K562 (cell line): ENCODE measurements at regions not wholly inside any gene's neighbourhood (a gene's known extent, or its start where the extent isn't known, plus 50 kb on each side); places are given as distances from the start of the nearest gene placed in this dataset.

Experiments
- ATAC-seq: fragments of 200-7000 bp; cut with Tn5 transposase; 3 replicates; pipeline ENCODE4 v1.9.1; 2020; ENCODE audit warnings: moderate library complexity
- BruUV-seq: library from RNA; stranded (reverse); fragments of 400-500 nt; replicated peaks from 2 replicates; lab custom pipeline; 2021; lab: Mats Ljungman, UMichigan
- CTCF ChIA-PET: fragments of 300-600 bp; formaldehyde crosslinking; extraction: SDS; loops from one replicate; lab custom pipeline; 2021; ENCODE audit warnings: low intra/inter-chr PET ratio; lab: Yijun Ruan, JAX
- POLR2A ChIA-PET: fragments of 300-600, 350-650 bp; sonication (Branson Sonifier 250); formaldehyde crosslinking; extraction: SDS; loops from one replicate; lab custom pipeline; 2021; ENCODE audit warnings: antibody characterized with exemption, inconsistent platforms; lab: Yijun Ruan, JAX
- DNase-seq, 4 experiments: peaks; one replicate each; pipeline versions ENCODE4 v3.0.0 to v3.0.0-alpha.2; 2011 to 2018; ENCODE audit warnings: low spot score in 3 of 4, mixed read lengths in 3 of 4; ENCODE audit errors: extremely low read depth in 1 of 4
- FAIRE-seq: peaks from 2 replicates; lab custom pipeline; 2011; peaks lifted over from hg19 to GRCh38; lab: Jason Lieb, UNC
- H2AFZ ChIP-seq: 2 replicates; pipeline ENCODE4 v1.6.0; 2011; ENCODE audit warnings: low read depth, low read length, control low read depth, inconsistent platforms
- H3K27ac ChIP-seq: fragments of 200-600 bp; 3 replicates; pipeline ENCODE4 v1.8.0; 2011; ENCODE audit warnings: low read depth, mild to moderate bottlenecking, control low read depth, inconsistent platforms, low read length, moderate library complexity, mixed read lengths; ENCODE audit errors: extremely low read depth
- H3K27me3 ChIP-seq, 2 experiments: fragments of 300-600 bp in 1 of 2; 2 replicates in 1 of 2; 3 replicates in 1 of 2; pipeline versions ENCODE4 v1.6.0 to v1.8.0; 2011; ENCODE audit warnings: inconsistent platforms in 2 of 2, low read length in 2 of 2, mild to moderate bottlenecking in 1 of 2, mixed read lengths in 1 of 2, moderate library complexity in 1 of 2; ENCODE audit not compliant: control insufficient read depth in 2 of 2, insufficient read depth in 2 of 2
- H3K36me3 ChIP-seq: fragments of 300-600 bp; 3 replicates; pipeline ENCODE4 v1.8.0; 2011; ENCODE audit warnings: mild to moderate bottlenecking, low read length, inconsistent platforms; ENCODE audit not compliant: control insufficient read depth, insufficient read depth
- H3K4me1 ChIP-seq, 2 experiments: fragments of 200-600 bp in 1 of 2; replicated peaks in 1 of 2; 2 replicates in 1 of 2; 3 replicates in 1 of 2; pipeline versions ENCODE4 v1.5.1 to v1.8.0; 2011; ENCODE audit warnings: inconsistent platforms in 2 of 2, low read length in 2 of 2, mild to moderate bottlenecking in 1 of 2, mixed read lengths in 1 of 2, moderate library complexity in 1 of 2; ENCODE audit not compliant: control insufficient read depth in 2 of 2, insufficient read depth in 2 of 2
- H3K4me2 ChIP-seq: 2 replicates; pipeline ENCODE4 v1.6.1; 2011; ENCODE audit warnings: low read length, control low read depth, inconsistent platforms, mixed read lengths; ENCODE audit not compliant: insufficient read depth
- H3K4me3 ChIP-seq: fragments of 200-600 bp; sonication (generic), shearing (Covaris generic); 2 replicates; pipeline ENCODE4 v1.5.1; 2016; ENCODE audit warnings: control low read depth, inconsistent platforms
- H3K79me2 ChIP-seq: fragments of 200-600 bp; 3 replicates; pipeline ENCODE4 v1.8.0; 2011; ENCODE audit warnings: low read length, inconsistent platforms; ENCODE audit not compliant: control insufficient read depth, insufficient read depth
- H3K9ac ChIP-seq, 2 experiments: 2 replicates each; pipeline versions ENCODE4 v1.6.0 to v1.6.1; 2011; ENCODE audit warnings: low read depth in 2 of 2, low read length in 2 of 2, control low read depth in 1 of 2, inconsistent platforms in 1 of 2, mild to moderate bottlenecking in 1 of 2, mixed read lengths in 1 of 2; ENCODE audit not compliant: insufficient read depth in 1 of 2
- H3K9me1 ChIP-seq: one replicate; pipeline ENCODE4 v1.6.0; 2011; ENCODE audit warnings: inconsistent platforms, mild to moderate bottlenecking, low read length, moderate library complexity; ENCODE audit not compliant: control insufficient read depth, insufficient read depth
- H3K9me3 ChIP-seq: replicated peaks from 2 replicates; pipeline ENCODE4 v1.5.1; 2011; ENCODE audit warnings: low read depth, low read length, inconsistent platforms; ENCODE audit not compliant: control insufficient read depth, insufficient read depth
- H4K20me1 ChIP-seq: replicated peaks from 2 replicates; pipeline ENCODE4 v1.6.1; 2011; ENCODE audit warnings: low read length, inconsistent platforms, mixed read lengths; ENCODE audit not compliant: control insufficient read depth, insufficient read depth
- ARNT ChIP-seq, 2 experiments: fragments of 450-650 bp; IDR thresholded peaks; 2 replicates each; pipeline ENCODE4 v1.6.1; 2016; ENCODE audit warnings: mild to moderate bottlenecking in 1 of 2
- BACH1 ChIP-seq: fragments of 200-800 bp; sonication (Bioruptor generic); IDR thresholded peaks from 2 replicates; pipeline ENCODE4 v1.6.1; 2016; ENCODE audit warnings: missing genetic modification characterization, missing compliant biosample characterization
- DACH1 ChIP-seq: fragments of 450-650 bp; IDR thresholded peaks from 2 replicates; pipeline ENCODE4 v1.6.1; 2018; ENCODE audit not compliant: partially characterized antibody
- DNMT1 ChIP-seq: fragments of 450-650 bp; IDR thresholded peaks from 2 replicates; pipeline ENCODE4 v1.6.1; 2016; ENCODE audit warnings: antibody characterized with exemption, mild to moderate bottlenecking
- ESRRB ChIP-seq: fragments of 250-450 bp; sonication (Bioruptor Pico); IDR thresholded peaks from 2 replicates; pipeline ENCODE4 v1.5.0; 2020; ENCODE audit warnings: mild to moderate bottlenecking, moderate library complexity, borderline replicate concordance
- FOXP1 ChIP-seq: sonication (generic); formaldehyde crosslinking; IDR thresholded peaks from 2 replicates; pipeline ENCODE4 v1.8.0; 2022; ENCODE audit warnings: mild to moderate bottlenecking, missing genetic modification reagents
- PYGO2 ChIP-seq: fragments of 450-650 bp; IDR thresholded peaks from 2 replicates; pipeline ENCODE4 v1.6.1; 2016; ENCODE audit warnings: mild to moderate bottlenecking, missing genetic modification characterization, moderate library complexity, missing compliant biosample characterization
- RBM17 ChIP-seq: fragments of 200-400 bp; formaldehyde crosslinking; IDR thresholded peaks from 2 replicates; pipeline ENCODE4 v1.6.1; 2017; ENCODE audit warnings: low read depth, mild to moderate bottlenecking, low read length, borderline replicate concordance
- RBM22 ChIP-seq: fragments of 200-400 bp; formaldehyde crosslinking; IDR thresholded peaks from 2 replicates; pipeline ENCODE4 v1.6.1; 2018; ENCODE audit warnings: low read length, low read depth; ENCODE audit not compliant: poor library complexity, severe bottlenecking
- RFX1 ChIP-seq: fragments of 450-650 bp; IDR thresholded peaks from 2 replicates; pipeline ENCODE4 v1.6.1; 2016; ENCODE audit warnings: mild to moderate bottlenecking, moderate library complexity
- SP1 ChIP-seq: sonication (generic); formaldehyde crosslinking; IDR thresholded peaks from 2 replicates; pipeline ENCODE4 v1.8.1; 2022; ENCODE audit warnings: mild to moderate bottlenecking, missing genetic modification reagents
- STAG1 ChIP-seq: sonication (generic); formaldehyde crosslinking; IDR thresholded peaks from 2 replicates; pipeline ENCODE4 v1.5.0; 2020; ENCODE audit warnings: missing genetic modification reagents, borderline replicate concordance
- XRCC4 ChIP-seq: IDR thresholded peaks from one replicate; pipeline ENCODE4 v1.6.1; 2011; ENCODE audit not compliant: insufficient read depth, insufficient read length; ENCODE audit errors: extremely low read depth
- WGBS: fragments of 100-300 bp; shearing (Covaris generic); methylation state at CpG from one replicate; pipeline ENCODE4 v1.1.6; 2016; ENCODE audit warnings: low coverage, mixed read lengths; ENCODE audit not compliant: insufficient coverage; ENCODE audit errors: missing lambda C conversion rate; 5-methylcytosine and 5-hydroxymethylcytosine counted together
- in situ Hi-C: fragments of 300-500 bp; cut with MboI; formaldehyde crosslinking; loops from 4 replicates; pipeline ENCODE4 v1.15.0; 2018; ENCODE audit warnings: inconsistent platforms, mixed read lengths
- intact Hi-C: fragments of 100-400 bp; cut with micrococcal nuclease; formaldehyde crosslinking; loops from 2 replicates; pipeline ENCODE4 v1.14.2; 2022
- TF ChIP-seq, protein P1 (sequence below): fragments of 250-450 bp; sonication (Bioruptor Pico); IDR thresholded peaks from 2 replicates; pipeline ENCODE4 v1.4.0; 2020
- TF ChIP-seq, protein P2 (sequence below): fragments of 250-450 bp; sonication (Bioruptor Pico); IDR thresholded peaks from 2 replicates; pipeline ENCODE4 v1.4.0; 2020; ENCODE audit warnings: mild to moderate bottlenecking, moderate library complexity

DNA sequence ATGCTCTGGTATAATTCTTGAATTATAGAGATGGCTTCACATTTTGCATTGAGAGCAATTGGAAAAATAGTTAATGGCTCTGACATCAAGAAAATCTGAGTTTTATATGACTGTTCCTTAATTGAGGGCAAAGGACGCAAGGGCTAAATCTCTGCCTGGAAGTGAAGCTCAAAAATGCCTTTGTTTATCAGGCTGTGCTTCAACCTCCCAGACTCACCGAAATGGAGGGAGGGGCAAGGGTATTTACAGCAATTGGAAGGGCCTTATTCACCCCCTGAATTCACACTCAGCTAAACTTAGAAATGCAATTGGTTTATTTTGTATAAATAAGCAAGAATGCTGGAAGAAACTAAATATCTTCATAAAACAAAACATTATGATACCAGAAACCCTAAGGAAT is 737.2 kb upstream of the MMS22L start (continued):
- TF ChIP-seq, protein P1, sequence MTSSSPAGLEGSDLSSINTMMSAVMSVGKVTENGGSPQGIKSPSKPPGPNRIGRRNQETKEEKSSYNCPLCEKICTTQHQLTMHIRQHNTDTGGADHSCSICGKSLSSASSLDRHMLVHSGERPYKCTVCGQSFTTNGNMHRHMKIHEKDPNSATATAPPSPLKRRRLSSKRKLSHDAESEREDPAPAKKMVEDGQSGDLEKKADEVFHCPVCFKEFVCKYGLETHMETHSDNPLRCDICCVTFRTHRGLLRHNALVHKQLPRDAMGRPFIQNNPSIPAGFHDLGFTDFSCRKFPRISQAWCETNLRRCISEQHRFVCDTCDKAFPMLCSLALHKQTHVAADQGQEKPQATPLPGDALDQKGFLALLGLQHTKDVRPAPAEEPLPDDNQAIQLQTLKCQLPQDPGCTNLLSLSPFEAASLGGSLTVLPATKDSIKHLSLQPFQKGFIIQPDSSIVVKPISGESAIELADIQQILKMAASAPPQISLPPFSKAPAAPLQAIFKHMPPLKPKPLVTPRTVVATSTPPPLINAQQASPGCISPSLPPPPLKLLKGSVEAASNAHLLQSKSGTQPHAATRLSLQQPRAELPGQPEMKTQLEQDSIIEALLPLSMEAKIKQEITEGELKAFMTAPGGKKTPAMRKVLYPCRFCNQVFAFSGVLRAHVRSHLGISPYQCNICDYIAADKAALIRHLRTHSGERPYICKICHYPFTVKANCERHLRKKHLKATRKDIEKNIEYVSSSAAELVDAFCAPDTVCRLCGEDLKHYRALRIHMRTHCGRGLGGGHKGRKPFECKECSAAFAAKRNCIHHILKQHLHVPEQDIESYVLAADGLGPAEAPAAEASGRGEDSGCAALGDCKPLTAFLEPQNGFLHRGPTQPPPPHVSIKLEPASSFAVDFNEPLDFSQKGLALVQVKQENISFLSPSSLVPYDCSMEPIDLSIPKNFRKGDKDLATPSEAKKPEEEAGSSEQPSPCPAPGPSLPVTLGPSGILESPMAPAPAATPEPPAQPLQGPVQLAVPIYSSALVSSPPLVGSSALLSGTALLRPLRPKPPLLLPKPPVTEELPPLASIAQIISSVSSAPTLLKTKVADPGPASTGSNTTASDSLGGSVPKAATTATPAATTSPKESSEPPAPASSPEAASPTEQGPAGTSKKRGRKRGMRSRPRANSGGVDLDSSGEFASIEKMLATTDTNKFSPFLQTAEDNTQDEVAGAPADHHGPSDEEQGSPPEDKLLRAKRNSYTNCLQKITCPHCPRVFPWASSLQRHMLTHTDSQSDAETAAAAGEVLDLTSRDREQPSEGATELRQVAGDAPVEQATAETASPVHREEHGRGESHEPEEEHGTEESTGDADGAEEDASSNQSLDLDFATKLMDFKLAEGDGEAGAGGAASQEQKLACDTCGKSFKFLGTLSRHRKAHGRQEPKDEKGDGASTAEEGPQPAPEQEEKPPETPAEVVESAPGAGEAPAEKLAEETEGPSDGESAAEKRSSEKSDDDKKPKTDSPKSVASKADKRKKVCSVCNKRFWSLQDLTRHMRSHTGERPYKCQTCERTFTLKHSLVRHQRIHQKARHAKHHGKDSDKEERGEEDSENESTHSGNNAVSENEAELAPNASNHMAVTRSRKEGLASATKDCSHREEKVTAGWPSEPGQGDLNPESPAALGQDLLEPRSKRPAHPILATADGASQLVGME: no peak
- TF ChIP-seq STAG1 (CRISPR knock-in tag) (no peak), DACH1 (no peak), FOXP1 (CRISPR knock-in tag) (no peak), RFX1 (no peak)

DNA sequence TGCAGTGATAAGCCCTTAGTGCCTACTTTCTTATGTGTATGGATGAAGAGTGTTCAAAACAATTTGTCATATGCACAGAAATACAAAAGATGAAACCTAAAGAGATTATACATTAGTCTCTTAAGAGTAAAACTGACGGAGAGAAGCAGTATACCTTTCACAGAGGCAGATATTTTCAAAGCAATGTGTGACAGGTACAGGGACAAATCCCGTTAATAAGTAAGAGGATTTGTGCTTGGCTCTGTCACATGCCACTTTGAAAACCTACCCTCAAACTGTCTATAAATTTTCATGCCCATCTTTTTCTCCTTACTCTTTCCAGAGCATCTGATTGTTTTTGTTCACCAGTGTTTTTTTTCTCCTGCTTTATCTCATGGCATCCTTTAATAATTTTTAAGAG is 741.3 kb upstream of the MMS22L start:
- Histone ChIP-seq H3K9ac (no peak overlapping the region), H4K20me1 (no peaks in the 10 kb centered on the region), H3K27me3 (no peaks in the 10 kb centered on the region), H3K4me1 (no peaks in the 10 kb centered on the region), H3K36me3 (no peaks in the 10 kb centered on the region), H3K4me2 (no peak overlapping the region), H2AFZ (no peak overlapping the region), H3K79me2 (no peaks in the 10 kb centered on the region), H3K4me3 (no peak overlapping the region), H3K9me3 (no peaks in the 10 kb centered on the region), H3K27ac (no peak overlapping the region), H3K9me1 (no peaks in the 10 kb centered on the region)
- TF ChIP-seq XRCC4 (no peak), RBM17 (no peak), SP1 (no peak), PYGO2 (tag) (no peak), DNMT1 (no peak), BACH1 (no peak), RBM22 (no peak), ARNT (IDR thresholded peaks at IDR 0.05) (no peak), ESRRB (no peak)
- TF ChIP-seq, protein P2, sequence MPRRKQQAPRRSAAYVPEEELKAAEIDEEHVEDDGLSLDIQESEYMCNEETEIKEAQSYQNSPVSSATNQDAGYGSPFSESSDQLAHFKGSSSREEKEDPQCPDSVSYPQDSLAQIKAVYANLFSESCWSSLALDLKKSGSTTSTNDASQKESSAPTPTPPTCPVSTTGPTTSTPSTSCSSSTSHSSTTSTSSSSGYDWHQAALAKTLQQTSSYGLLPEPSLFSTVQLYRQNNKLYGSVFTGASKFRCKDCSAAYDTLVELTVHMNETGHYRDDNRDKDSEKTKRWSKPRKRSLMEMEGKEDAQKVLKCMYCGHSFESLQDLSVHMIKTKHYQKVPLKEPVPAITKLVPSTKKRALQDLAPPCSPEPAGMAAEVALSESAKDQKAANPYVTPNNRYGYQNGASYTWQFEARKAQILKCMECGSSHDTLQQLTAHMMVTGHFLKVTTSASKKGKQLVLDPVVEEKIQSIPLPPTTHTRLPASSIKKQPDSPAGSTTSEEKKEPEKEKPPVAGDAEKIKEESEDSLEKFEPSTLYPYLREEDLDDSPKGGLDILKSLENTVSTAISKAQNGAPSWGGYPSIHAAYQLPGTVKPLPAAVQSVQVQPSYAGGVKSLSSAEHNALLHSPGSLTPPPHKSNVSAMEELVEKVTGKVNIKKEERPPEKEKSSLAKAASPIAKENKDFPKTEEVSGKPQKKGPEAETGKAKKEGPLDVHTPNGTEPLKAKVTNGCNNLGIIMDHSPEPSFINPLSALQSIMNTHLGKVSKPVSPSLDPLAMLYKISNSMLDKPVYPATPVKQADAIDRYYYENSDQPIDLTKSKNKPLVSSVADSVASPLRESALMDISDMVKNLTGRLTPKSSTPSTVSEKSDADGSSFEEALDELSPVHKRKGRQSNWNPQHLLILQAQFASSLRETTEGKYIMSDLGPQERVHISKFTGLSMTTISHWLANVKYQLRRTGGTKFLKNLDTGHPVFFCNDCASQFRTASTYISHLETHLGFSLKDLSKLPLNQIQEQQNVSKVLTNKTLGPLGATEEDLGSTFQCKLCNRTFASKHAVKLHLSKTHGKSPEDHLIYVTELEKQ (CRISPR knock-in tag): no peak
- no TSS peak for BruUV-seq
- intact Hi-C loops (no loop called here), in situ Hi-C loops (no loop called here)
- ChIA-PET POLR2A (no interaction called here), CTCF (no interaction called here)
- ATAC-seq (no peak), FAIRE-seq (no peak), DNase-seq (no peak)
- WGBS: 2% methylated on average over 2 of the region's 2 CpGs
